ENCODE measurements at regions not wholly inside any gene's neighbourhood (a gene's known extent, or its start where the extent isn't known, plus 50 kb on each side); places are given as distances from the start of the nearest gene placed in this dataset.

DNA sequence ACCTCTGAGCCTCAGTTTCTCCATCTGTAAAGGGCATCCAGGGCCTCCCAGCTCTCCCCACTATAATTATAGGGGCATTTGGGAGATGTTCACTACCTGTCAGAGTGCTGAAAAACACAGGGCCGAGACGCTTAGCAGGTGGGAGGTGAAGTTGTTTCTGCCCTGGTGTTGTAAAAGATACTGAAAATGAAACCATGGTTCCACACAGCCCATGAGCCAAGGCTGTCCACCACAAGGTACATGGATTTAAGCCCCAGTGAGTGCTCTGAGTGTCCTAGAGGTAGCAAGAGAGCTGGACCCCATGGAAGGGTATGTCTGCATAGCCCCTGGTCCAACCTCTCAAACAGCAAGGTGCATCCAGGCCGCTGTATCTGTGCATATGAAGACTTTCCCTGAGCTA, 137.5 kb downstream of the C5orf15 start:
- Histone ChIP-seq H4K20me1 (ENCODE audit: insufficient read depth, low read length) (no peaks in the 10 kb centered on the region), H3K36me3 (ENCODE audit: insufficient read depth, low read length) (no peaks in the 10 kb centered on the region), H3K9me3 (ENCODE audit: low read depth, low read length) (no peaks in the 10 kb centered on the region), H3K4me2 (ENCODE audit: insufficient read depth, low read length) (no peak overlapping the region), H3K4me1 (ENCODE audit: insufficient read depth, low read length) (peaks cover 4% of the 10 kb centered on the region), H3K4me3 (ENCODE audit: insufficient read depth, low read length) (no peak overlapping the region), H3K27me3 (ENCODE audit: insufficient read depth, low read length) (peaks cover 7% of the 10 kb centered on the region), H3K79me2 (ENCODE audit: insufficient read depth, low read length) (no peaks in the 10 kb centered on the region), H3K27ac (ENCODE audit: low read depth, low read length) (no peak overlapping the region), H2AFZ (ENCODE audit: low read length) (no peak overlapping the region)
- TF ChIP-seq, protein P1, sequence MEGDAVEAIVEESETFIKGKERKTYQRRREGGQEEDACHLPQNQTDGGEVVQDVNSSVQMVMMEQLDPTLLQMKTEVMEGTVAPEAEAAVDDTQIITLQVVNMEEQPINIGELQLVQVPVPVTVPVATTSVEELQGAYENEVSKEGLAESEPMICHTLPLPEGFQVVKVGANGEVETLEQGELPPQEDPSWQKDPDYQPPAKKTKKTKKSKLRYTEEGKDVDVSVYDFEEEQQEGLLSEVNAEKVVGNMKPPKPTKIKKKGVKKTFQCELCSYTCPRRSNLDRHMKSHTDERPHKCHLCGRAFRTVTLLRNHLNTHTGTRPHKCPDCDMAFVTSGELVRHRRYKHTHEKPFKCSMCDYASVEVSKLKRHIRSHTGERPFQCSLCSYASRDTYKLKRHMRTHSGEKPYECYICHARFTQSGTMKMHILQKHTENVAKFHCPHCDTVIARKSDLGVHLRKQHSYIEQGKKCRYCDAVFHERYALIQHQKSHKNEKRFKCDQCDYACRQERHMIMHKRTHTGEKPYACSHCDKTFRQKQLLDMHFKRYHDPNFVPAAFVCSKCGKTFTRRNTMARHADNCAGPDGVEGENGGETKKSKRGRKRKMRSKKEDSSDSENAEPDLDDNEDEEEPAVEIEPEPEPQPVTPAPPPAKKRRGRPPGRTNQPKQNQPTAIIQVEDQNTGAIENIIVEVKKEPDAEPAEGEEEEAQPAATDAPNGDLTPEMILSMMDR (IDR thresholded peaks at IDR 0.05; ENCODE audit: extremely low read depth, low read depth, low read length), result no peak
- no peak for DNase-seq (ENCODE audit: insufficient read length, low spot score, missing footprints)

DNA sequence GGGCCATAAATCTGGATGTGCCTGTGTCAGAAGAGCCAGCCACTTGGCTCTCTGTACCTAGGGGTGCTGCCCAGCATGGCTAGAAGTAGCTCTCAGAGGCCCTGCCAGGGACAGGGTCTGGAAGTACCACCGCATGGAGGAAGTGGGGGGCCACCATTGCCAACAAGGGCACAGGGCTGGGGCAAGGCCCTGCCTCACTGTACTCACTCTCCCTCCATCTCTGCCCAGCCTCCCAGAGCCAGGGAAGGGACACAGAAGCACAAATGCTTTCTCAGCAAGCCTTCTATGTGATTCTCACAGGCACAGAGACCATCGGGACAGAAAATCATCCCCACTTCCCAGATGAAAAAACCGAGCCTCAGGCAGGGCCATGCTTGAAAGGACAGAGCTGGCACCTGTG, 138.1 kb downstream of the C5orf15 start:
- Histone ChIP-seq H3K27me3 (ENCODE audit: insufficient read depth, low read length) (peaks cover 4% of the 10 kb centered on the region), H3K4me3 (ENCODE audit: insufficient read depth, low read length) (no peak overlapping the region)
- TF ChIP-seq, protein P1 (IDR thresholded peaks at IDR 0.05; ENCODE audit: extremely low read depth, low read depth, low read length), result no peak

DNA sequence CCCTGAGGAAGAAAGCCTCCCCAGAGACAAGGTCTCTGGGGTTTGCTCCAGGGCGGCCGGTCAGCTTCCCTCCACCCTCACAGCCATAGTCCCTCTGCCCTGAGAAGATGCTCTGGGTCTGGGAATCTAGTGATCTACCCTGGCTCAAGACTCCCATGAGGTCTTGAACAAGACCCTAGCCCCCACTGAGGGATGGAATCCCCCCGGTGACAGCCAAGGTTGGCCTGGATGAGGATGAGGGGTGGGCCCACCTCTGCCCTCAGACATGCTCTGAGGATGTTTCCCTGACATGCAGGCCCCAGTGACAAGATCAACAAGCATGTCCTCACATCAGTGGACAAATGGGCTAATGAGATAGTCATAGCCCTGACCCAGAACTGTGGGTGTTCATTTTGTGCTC, 138.6 kb downstream of the C5orf15 start:
- H4K20me1 ChIP-seq (ENCODE audit: insufficient read depth, low read length), result no peaks in the 10 kb centered on the region
- TF ChIP-seq, protein P1 (IDR thresholded peaks at IDR 0.05; ENCODE audit: extremely low read depth, low read depth, low read length), result no peak
- no peak overlapping the region for H3K4me2 ChIP-seq (ENCODE audit: insufficient read depth, low read length)
- peaks cover 4% of the 10 kb centered on the region for H3K4me1 ChIP-seq (ENCODE audit: insufficient read depth, low read length)
- H3K79me2 ChIP-seq (ENCODE audit: insufficient read depth, low read length), result no peaks in the 10 kb centered on the region
- no peak overlapping the region for H3K4me3 ChIP-seq (ENCODE audit: insufficient read depth, low read length)
- H3K36me3 ChIP-seq (ENCODE audit: insufficient read depth, low read length), result no peaks in the 10 kb centered on the region
- DNase-seq (ENCODE audit: insufficient read length, low spot score, missing footprints), result no peak
- H3K27me3 ChIP-seq (ENCODE audit: insufficient read depth, low read length), result no peaks in the 10 kb centered on the region
- no peak overlapping the region for H3K27ac ChIP-seq (ENCODE audit: low read depth, low read length)
- no peaks in the 10 kb centered on the region for H3K9me3 ChIP-seq (ENCODE audit: low read depth, low read length)
- H2AFZ ChIP-seq (ENCODE audit: low read length), result no peak overlapping the region

More for the DNA sequence above, 138.1 kb downstream of the C5orf15 start:
- H3K9me3 ChIP-seq (ENCODE audit: low read depth, low read length), result no peaks in the 10 kb centered on the region
- H3K36me3 ChIP-seq (ENCODE audit: insufficient read depth, low read length), result no peaks in the 10 kb centered on the region
- no peaks in the 10 kb centered on the region for H3K79me2 ChIP-seq (ENCODE audit: insufficient read depth, low read length)
- H2AFZ ChIP-seq (ENCODE audit: low read length), result no peak overlapping the region
- H3K4me1 ChIP-seq (ENCODE audit: insufficient read depth, low read length), result peaks cover 4% of the 10 kb centered on the region
- DNase-seq (ENCODE audit: insufficient read length, low spot score, missing footprints), result no peak
- H4K20me1 ChIP-seq (ENCODE audit: insufficient read depth, low read length), result no peaks in the 10 kb centered on the region
- no peak overlapping the region for H3K27ac ChIP-seq (ENCODE audit: low read depth, low read length)
- no peak overlapping the region for H3K4me2 ChIP-seq (ENCODE audit: insufficient read depth, low read length)

DNA sequence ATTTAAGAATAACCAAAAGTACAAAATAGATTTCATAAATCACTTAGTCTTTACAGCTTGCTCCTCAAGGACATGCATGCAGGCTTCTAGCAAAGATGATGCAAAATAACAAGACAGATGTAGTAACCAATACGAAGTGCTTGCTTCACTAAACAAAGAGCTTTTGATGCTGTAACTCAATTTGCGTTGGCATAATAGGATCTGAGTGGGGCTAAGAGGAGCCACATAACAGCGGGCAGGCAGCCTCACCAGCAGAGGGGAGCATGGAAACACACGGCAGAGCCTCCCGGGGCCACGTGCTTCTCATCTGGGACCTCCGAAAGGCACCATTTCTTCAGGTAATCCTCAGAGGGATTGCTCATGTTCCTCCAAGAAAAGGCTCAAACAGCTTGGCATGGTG, 139.7 kb downstream of the C5orf15 start:
- Histone ChIP-seq H3K9me3 (ENCODE audit: low read depth, low read length) (no peaks in the 10 kb centered on the region), H3K4me3 (ENCODE audit: insufficient read depth, low read length) (no peak overlapping the region), H2AFZ (ENCODE audit: low read length) (no peak overlapping the region), H4K20me1 (ENCODE audit: insufficient read depth, low read length) (no peaks in the 10 kb centered on the region), H3K27ac (ENCODE audit: low read depth, low read length) (no peak overlapping the region), H3K4me2 (ENCODE audit: insufficient read depth, low read length) (no peak overlapping the region), H3K27me3 (ENCODE audit: insufficient read depth, low read length) (no peaks in the 10 kb centered on the region), H3K79me2 (ENCODE audit: insufficient read depth, low read length) (no peaks in the 10 kb centered on the region), H3K4me1 (ENCODE audit: insufficient read depth, low read length) (peaks cover 4% of the 10 kb centered on the region), H3K36me3 (ENCODE audit: insufficient read depth, low read length) (no peaks in the 10 kb centered on the region)
- no peak for DNase-seq (ENCODE audit: insufficient read length, low spot score, missing footprints)
- TF ChIP-seq, protein P1 (IDR thresholded peaks at IDR 0.05; ENCODE audit: extremely low read depth, low read depth, low read length), result no peak
